GM12873 (cell line): ENCODE measurements at regions not wholly inside any gene's neighbourhood (a gene's known extent, or its start where the extent isn't known, plus 50 kb on each side); places are given as distances from the start of the nearest gene placed in this dataset.

ENCODE experiments used
- CTCF ChIP-seq: IDR thresholded peaks from 2 replicates; pipeline ENCODE4 v1.5.1; 2012; ENCODE audit warnings: low read depth, mild to moderate bottlenecking, moderate library complexity, low read length, control low read depth; ENCODE audit not compliant: insufficient read depth; ENCODE audit errors: missing control alignments

- no peak for TF ChIP-seq CTCF
Observed at GRCh38 chr13:70905035-70905434, 796.8 kb upstream of the KLHL1 start.

DNA sequence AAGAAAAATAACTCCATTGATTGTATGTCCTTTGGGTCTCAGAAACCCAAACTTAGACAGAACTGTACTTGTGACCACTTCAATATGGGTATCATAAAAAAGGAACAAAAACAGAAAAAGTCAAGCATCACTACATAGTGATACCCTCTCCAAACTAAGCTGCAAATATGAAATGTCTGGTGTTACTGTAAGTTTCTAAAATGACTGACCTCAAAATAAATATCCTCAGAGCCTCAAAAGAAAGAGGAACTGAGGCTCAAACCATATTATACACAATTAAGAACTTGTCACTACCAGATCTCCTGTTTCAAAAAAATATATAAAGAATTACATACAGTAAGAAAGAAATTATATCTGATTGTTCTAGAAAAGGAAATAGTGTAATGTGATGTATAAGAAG lies 787.9 kb upstream of the KLHL1 start:
- TF ChIP-seq CTCF, result no peak

DNA sequence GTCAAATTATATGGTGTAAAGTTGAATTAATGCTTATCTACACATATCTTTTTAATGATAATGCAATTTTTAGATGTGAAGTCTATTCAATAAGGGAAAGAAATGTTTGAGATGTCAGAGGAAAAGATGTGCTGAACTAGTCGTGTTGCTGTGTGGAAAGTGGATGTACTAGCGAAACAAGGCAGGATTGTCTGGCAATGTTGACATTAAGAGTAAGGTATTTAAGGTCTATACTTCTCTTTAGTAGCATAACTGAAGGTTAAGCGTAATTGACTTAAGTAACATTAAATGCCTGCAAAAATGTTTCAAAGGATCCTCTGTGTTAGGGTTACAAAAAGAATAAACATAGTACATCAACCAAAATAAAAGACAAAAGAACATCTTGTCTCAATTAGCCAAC lies 787.3 kb upstream of the KLHL1 start:
- TF ChIP-seq CTCF, result no peak

GRCh38 chr13:70894258-70894657 lies 786.0 kb upstream of the KLHL1 start:
- no peak for TF ChIP-seq CTCF

DNA sequence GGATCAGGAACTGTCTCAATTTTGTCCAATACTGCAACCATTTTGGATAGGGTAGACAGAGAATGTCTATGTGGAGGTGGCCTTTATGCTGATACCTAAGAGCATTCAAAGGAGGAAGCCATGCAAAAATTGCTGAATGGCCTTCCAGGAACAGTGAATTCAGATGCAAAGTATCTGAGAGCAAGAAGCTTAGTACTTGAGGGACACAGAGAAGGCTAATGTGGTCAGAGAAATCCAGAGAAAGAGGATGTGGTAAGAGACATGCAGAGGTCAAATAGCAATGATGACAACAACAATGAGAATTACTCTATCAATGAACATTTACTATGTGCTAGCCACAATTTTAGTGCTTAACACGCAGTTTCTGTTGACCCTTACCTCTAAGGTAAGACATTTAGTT lies 785.6 kb upstream of the KLHL1 start:
- no peak for TF ChIP-seq CTCF

GRCh38 chr13:70890289-70890688 lies 782.0 kb upstream of the KLHL1 start:
- TF ChIP-seq CTCF, result no peak

DNA sequence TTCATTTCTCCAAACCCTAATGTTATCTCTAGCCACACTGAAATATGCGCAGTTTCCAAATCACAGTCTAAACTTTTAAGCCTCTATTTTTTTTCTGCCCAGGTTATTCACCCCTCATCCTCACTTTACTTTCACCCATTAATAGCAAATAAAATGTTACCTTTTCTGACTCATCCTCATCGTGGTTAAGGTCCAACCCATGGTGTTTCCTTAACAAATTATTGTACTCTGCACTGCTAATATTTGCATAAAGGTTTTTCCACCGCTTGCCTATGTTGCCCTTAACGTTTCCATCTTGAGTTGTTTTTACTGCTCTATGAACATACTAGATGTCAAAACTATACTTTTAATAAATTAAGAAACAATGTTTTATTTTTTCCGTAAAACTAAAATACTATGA lies 780.9 kb upstream of the KLHL1 start:
- no peak for TF ChIP-seq CTCF

DNA sequence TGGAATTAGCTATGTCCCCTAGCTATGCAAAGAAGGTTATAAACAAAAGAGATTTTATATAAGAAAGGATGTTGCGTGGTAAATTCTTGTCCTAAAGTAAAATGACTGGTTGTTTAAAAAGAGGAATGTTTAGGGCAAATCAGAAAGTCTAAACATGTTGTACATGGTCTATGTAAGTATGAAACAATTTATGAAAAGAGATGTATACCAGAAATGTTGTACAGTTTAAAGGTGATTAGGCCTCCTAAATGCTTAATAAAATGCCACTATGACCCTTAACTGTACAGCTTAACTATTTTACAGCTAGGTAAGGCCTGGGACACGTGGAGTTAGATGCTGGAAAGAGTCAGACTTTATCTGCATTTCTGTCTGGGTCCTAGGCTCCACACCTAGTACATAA lies 775.9 kb upstream of the KLHL1 start:
- no peak for TF ChIP-seq CTCF
